M059J (cell line): ENCODE measurements at regions not wholly inside any gene's neighbourhood (a gene's known extent, or its start where the extent isn't known, plus 50 kb on each side); places are given as distances from the start of the nearest gene placed in this dataset.
"Not testable (repeated sequence)": the region's sequence is repeated elsewhere in the genome, so short reads cannot be mapped to it uniquely, and the experiment has no call there.

ENCODE experiments used
- DNase-seq: peaks from one replicate; pipeline ENCODE4 v3.0.0-alpha.2; 2012; ENCODE audit warnings: low read depth

DNA sequence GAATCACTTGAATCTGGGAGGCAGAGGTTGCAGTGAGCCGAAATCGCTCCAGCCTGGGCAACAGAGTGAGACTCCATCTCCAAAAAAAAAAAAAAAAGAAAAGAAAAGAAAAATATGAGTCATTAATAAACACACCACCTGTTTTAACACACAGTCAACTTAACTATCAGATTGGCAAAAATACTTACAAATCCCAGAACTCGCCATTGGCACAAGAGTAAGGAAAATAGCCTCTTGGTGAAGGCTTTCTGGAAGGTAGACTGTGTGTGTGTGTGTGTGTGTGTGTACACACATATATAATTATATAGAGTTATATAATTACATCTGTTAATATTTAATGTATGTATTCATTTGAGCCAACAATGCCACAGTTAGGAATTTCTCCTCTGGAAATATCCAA lies 63.7 kb upstream of the UXS1 start:
- no peak for DNase-seq

DNA sequence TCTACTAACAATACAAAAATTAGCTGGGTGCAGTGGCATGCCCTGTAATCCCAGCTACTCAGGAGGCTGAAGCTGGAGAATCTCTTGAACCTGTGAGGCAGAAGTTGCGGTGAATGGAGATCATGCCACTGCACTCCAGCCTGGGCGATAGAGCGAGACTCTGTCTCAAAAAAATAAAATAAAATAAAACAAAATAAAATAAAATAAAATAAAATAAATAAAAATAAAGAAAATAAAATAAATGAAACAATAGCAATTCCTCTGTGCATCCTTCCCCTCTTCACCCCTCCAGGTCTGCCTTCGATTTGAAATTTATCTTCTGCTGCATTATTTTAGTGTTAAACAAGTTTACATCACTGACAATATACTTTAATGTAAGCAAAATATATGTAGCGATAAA lies 63.0 kb upstream of the UXS1 start:
- DNase-seq, result no peak

DNA sequence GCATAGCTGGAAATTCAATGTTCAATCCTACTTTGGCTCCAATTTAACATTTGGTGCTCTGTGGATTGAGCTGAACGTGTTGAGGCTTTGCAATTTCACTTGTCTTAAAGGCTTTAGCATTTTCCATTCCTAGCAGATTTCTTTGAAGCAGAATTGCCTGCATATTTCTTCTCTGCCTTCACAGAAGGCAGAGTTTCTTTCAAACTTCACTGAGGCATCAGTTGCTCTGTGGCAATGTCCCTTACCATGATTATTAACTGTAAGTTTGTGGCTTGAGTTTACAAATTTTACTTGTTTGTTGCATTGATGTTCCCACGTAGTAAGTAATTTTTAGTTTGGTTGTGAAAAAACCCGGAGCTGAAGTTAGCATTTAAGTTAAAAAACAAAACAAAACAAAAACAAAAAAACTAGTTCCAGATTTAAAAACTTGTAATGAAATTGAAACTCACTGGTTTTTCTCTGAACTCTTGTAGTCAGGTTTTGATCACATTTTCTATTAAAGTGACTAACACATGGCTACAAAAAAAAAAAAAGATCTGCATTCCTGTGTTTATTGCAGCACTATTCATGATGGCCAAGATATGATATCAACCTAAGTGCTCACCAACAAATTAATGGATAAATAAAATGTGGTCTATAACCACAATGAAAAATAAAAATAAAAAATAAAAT lies 55.2 kb upstream of the UXS1 start:
- DNase-seq, result not testable (repeated sequence)

DNA sequence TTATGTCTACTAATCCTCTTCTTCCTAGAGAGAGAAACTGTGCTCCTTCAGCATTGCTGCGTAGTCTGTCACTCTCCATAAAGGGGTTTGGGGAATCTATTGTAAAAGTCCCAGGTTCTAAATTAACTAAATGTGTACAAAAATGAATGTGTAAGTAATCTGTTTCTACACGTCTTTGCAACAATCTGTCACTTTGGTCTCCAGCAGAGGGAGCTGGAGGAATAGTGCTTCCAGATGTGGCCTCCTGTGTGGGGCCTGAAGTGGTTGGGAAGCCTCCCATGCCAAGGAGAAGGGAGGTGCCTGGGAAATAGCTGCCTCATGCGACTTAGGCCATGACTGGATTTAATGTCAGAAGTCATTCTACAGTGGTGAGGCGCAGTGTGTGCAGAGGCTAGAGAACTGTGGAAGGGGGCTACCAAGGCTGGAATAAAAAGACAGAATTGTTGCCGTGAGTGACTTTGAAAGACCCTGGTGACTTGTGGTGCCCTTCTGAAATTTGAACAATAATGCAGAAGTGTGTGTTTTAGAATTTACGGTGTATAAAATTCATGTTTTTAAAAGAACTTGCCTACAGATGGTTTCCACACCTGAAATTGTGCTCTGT lies 54.5 kb upstream of the UXS1 start:
- not testable (repeated sequence) for DNase-seq
